ENCODE measurements at regions not wholly inside any gene's neighbourhood (a gene's known extent, or its start where the extent isn't known, plus 50 kb on each side); places are given as distances from the start of the nearest gene placed in this dataset.

- Histone ChIP-seq H3K9me3 (ENCODE audit: control insufficient read depth, low read length) (no peaks in the 10 kb centered on the region), H3K27ac (ENCODE audit: low read depth, low read length) (no peak overlapping the region), H3K4me1 (ENCODE audit: control insufficient read depth, insufficient read depth, low read length) (no peaks in the 10 kb centered on the region), H3K27me3 (ENCODE audit: control insufficient read depth, insufficient read depth, low read length, poor library complexity, severe bottlenecking) (no peaks in the 10 kb centered on the region), H3K36me3 (ENCODE audit: control insufficient read depth, insufficient read depth, low read length) (no peaks in the 10 kb centered on the region), H3K9ac (ENCODE audit: extremely low read depth, low read length, poor library complexity, severe bottlenecking) (no peak overlapping the region), H3K4me3 (ENCODE audit: low read length) (no peak overlapping the region)
- H3K4me3 Mint-ChIP-seq = no peak overlapping the region
- no peaks in the 10 kb centered on the region for H3K9me3 Mint-ChIP-seq
- H3K27me3 Mint-ChIP-seq (ENCODE audit: insufficient read depth) = peaks cover 2% of the 10 kb centered on the region
- H3K4me1 Mint-ChIP-seq = peaks cover 9% of the 10 kb centered on the region
- H3K36me3 Mint-ChIP-seq (ENCODE audit: low read depth) = no peaks in the 10 kb centered on the region
- no peak for TF ChIP-seq CTCF (conservative IDR thresholded peaks at IDR 0.05)
- 88 to 93% methylated on average over 2 to 3 of the region's 3 CpGs for WGBS, 2 experiments (ENCODE audit: insufficient coverage in 1 of 2, insufficient read length in 1 of 2)
- no peak overlapping the region for H3K27ac Mint-ChIP-seq
- DNase-seq = no peak
Observed at GRCh38 chr4:81679315-81679714, 207.6 kb upstream of the RASGEF1B start.

- Histone ChIP-seq H3K4me1 (ENCODE audit: control insufficient read depth, insufficient read depth, low read length) (no peaks in the 10 kb centered on the region), H3K4me3 (ENCODE audit: low read length) (no peak overlapping the region), H3K27ac (ENCODE audit: low read depth, low read length) (no peak overlapping the region), H3K9me3 (ENCODE audit: control insufficient read depth, low read length) (no peaks in the 10 kb centered on the region), H3K36me3 (ENCODE audit: control insufficient read depth, insufficient read depth, low read length) (no peaks in the 10 kb centered on the region), H3K27me3 (ENCODE audit: control insufficient read depth, insufficient read depth, low read length, poor library complexity, severe bottlenecking) (no peaks in the 10 kb centered on the region), H3K9ac (ENCODE audit: extremely low read depth, low read length, poor library complexity, severe bottlenecking) (no peak overlapping the region)
- Mint-ChIP-seq H3K4me1 (peaks cover 9% of the 10 kb centered on the region), H3K27ac (no peak overlapping the region), H3K9me3 (no peaks in the 10 kb centered on the region), H3K4me3 (no peak overlapping the region), H3K36me3 (ENCODE audit: low read depth) (no peaks in the 10 kb centered on the region), H3K27me3 (ENCODE audit: insufficient read depth) (peaks cover 2% of the 10 kb centered on the region)
- no peak for DNase-seq
- WGBS, 2 experiments (ENCODE audit: insufficient coverage in 1 of 2, insufficient read length in 1 of 2) = 91% methylated on average over 3 of the region's 3 CpGs; no CpG with 5 or more reads in 1 of the 2 experiments
- no peak for TF ChIP-seq CTCF (conservative IDR thresholded peaks at IDR 0.05)
Observed at GRCh38 chr4:81678801-81679200, 207.1 kb upstream of the RASGEF1B start.

GRCh38 chr4:81676537-81676936 is 204.8 kb upstream of the RASGEF1B start:
- WGBS, 2 experiments (ENCODE audit: insufficient coverage in 1 of 2, insufficient read length in 1 of 2) = 95 to 98% methylated on average over 5 of the region's 5 CpGs

More at GRCh38 chr4:81676537-81676936, 204.8 kb upstream of the RASGEF1B start:
- Histone ChIP-seq H3K27me3 (ENCODE audit: control insufficient read depth, insufficient read depth, low read length, poor library complexity, severe bottlenecking) (no peaks in the 10 kb centered on the region), H3K36me3 (ENCODE audit: control insufficient read depth, insufficient read depth, low read length) (no peaks in the 10 kb centered on the region), H3K9me3 (ENCODE audit: control insufficient read depth, low read length) (no peaks in the 10 kb centered on the region), H3K27ac (ENCODE audit: low read depth, low read length) (no peak overlapping the region), H3K9ac (ENCODE audit: extremely low read depth, low read length, poor library complexity, severe bottlenecking) (no peak overlapping the region), H3K4me1 (ENCODE audit: control insufficient read depth, insufficient read depth, low read length) (peaks cover 3% of the 10 kb centered on the region), H3K4me3 (ENCODE audit: low read length) (no peak overlapping the region)
- Mint-ChIP-seq H3K27ac (no peak overlapping the region), H3K27me3 (ENCODE audit: insufficient read depth) (peaks cover 2% of the 10 kb centered on the region), H3K36me3 (ENCODE audit: low read depth) (no peaks in the 10 kb centered on the region), H3K4me1 (peaks cover 8% of the 10 kb centered on the region), H3K4me3 (no peak overlapping the region), H3K9me3 (no peaks in the 10 kb centered on the region)
- TF ChIP-seq CTCF (conservative IDR thresholded peaks at IDR 0.05) = no peak
- DNase-seq = no peak
